ENCODE measurements at regions not wholly inside any gene's neighbourhood (a gene's known extent, or its start where the extent isn't known, plus 50 kb on each side); places are given as distances from the start of the nearest gene placed in this dataset.
"Not testable (repeated sequence)": the region's sequence is repeated elsewhere in the genome, so short reads cannot be mapped to it uniquely, and the experiment has no call there.

DNA sequence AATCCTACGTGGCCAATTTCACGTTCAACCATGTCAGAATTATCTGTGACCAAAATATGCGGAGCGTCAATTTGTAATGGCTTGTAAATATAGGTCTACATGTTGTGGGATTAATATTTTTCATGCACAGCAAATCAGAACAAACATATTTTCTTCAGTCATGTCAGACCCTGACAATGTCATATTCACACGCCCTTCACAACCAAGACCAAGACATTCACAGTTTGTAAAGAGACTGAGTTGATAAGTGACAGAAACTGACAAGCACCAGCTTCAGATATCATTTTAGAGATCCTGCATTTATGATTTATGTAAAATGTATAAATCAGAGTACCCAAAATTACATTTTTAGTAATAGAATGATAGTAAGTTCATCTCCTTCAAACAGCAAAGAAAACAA, 57.3 kb upstream of the NOVA1 start:
- Histone ChIP-seq H3K9me3 (replicated peaks; ENCODE audit: control insufficient read depth, low read depth, low read length) (no peaks in the 10 kb centered on the region), H3K4me1 (ENCODE audit: control insufficient read depth, insufficient read depth, low read length) (no peaks in the 10 kb centered on the region), H3K27me3 (ENCODE audit: control insufficient read depth, insufficient read depth, low read length) (no peaks in the 10 kb centered on the region), H3K27ac (ENCODE audit: low read length) (no peak overlapping the region), H3K36me3 (ENCODE audit: control insufficient read depth, insufficient read depth, low read length) (no peaks in the 10 kb centered on the region), H3K4me3 (ENCODE audit: low read length) (no peak overlapping the region)
- no CpG with 5 or more reads among the region's 5 CpGs for WGBS (ENCODE audit: insufficient coverage)
- no peak for DNase-seq

DNA sequence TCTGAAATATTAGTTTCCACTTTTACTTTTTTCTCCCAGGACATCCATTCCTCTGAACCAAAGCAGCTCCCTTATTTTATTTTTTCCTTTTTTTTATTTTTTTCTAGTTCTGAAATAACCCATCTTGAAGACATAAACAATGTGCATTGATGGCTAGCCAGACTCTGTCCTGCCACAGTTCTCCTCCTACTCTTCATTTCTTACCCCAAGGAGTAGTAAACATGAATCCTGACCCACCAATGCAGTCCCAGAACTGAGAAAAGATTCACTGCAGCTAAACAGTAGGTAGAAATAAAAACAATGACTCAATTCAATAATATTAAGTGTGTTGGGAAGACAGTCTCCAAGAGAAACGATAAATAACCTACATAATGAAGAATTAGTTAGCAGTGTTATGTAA, 65.7 kb upstream of the NOVA1 start:
- WGBS (ENCODE audit: insufficient coverage), result no CpG with 5 or more reads among the region's 1 CpG
- no peaks in the 10 kb centered on the region for H3K9me3 ChIP-seq (replicated peaks; ENCODE audit: control insufficient read depth, low read depth, low read length)
- H3K4me3 ChIP-seq (ENCODE audit: low read length), result no peak overlapping the region
- no peaks in the 10 kb centered on the region for H3K27me3 ChIP-seq (ENCODE audit: control insufficient read depth, insufficient read depth, low read length)
- no peak overlapping the region for H3K27ac ChIP-seq (ENCODE audit: low read length)
- peak; percentile 85 for DNase-seq
- H3K4me1 ChIP-seq (ENCODE audit: control insufficient read depth, insufficient read depth, low read length), result no peaks in the 10 kb centered on the region
- no peaks in the 10 kb centered on the region for H3K36me3 ChIP-seq (ENCODE audit: control insufficient read depth, insufficient read depth, low read length)

DNA sequence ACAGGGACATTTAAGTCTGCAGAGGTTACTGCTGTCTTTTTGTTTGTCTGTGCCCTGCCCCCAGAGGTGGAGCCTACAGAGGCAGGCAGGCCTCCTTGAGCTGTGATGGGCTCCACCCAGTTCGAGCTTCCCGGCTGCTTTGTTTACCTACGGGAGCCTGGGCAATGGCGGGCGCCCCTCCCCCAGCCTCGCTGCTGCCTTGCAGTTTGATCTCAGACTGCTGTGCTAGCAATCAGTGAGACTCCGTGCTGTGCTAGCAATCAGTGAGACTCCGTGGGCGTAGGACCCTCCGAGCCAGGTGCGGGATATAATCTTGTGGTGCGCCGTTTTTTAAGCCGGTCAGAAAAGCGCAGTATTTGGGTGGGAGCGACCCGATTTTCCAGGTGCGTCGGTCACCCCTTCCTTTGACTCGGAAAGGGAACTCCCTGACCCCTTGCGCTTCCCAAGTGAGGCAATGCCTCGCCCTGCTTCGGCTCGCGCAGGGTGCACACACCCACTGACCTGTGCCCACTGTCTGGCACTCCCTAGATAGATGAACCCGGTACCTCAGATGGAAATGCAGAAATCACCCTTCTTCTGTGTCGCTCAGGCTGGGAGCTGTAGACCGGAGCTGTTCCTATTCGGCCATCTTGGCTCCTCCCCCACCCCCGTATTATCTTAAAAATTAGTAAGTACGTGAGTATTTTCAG, 81.0 kb upstream of the NOVA1 start:
- H3K9me3 ChIP-seq (replicated peaks; ENCODE audit: control insufficient read depth, low read depth, low read length); H3K36me3 ChIP-seq (ENCODE audit: control insufficient read depth, insufficient read depth, low read length); DNase-seq; H3K4me1 ChIP-seq (ENCODE audit: control insufficient read depth, insufficient read depth, low read length); H3K27me3 ChIP-seq (ENCODE audit: control insufficient read depth, insufficient read depth, low read length); H3K27ac ChIP-seq (ENCODE audit: low read length); H3K4me3 ChIP-seq (ENCODE audit: low read length): not testable (repeated sequence)
- WGBS (ENCODE audit: insufficient coverage), result 100% methylated on average over 5 of the region's 31 CpGs

DNA sequence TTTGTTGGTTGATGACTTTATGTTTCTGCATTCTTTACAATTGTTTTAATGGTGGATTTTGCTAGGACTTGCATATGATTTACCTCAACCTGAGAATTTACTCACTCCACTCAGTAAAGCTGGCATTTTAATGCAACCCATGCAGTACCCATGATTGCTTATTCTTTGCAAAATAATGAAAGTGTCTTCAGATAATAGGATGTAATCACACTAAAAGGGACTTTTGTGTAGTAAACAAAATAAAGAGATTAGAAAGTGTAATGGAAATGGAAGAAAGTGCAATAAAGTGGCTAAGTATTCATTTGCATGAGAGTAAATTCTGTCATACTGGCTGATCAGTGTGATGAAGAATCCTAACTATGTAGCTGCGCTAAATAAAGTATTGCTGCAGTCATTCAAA, 87.6 kb upstream of the NOVA1 start:
- H3K36me3 ChIP-seq (ENCODE audit: control insufficient read depth, insufficient read depth, low read length), result no peaks in the 10 kb centered on the region
- no peaks in the 10 kb centered on the region for H3K4me1 ChIP-seq (ENCODE audit: control insufficient read depth, insufficient read depth, low read length)
- H3K4me3 ChIP-seq (ENCODE audit: low read length), result no peak overlapping the region
- WGBS (ENCODE audit: insufficient coverage), result no CpG with 5 or more reads among the region's 1 CpG
- H3K27ac ChIP-seq (ENCODE audit: low read length), result no peak overlapping the region
- peaks cover 3% of the 10 kb centered on the region for H3K9me3 ChIP-seq (replicated peaks; ENCODE audit: control insufficient read depth, low read depth, low read length)
- H3K27me3 ChIP-seq (ENCODE audit: control insufficient read depth, insufficient read depth, low read length), result no peaks in the 10 kb centered on the region
- no peak for DNase-seq

DNA sequence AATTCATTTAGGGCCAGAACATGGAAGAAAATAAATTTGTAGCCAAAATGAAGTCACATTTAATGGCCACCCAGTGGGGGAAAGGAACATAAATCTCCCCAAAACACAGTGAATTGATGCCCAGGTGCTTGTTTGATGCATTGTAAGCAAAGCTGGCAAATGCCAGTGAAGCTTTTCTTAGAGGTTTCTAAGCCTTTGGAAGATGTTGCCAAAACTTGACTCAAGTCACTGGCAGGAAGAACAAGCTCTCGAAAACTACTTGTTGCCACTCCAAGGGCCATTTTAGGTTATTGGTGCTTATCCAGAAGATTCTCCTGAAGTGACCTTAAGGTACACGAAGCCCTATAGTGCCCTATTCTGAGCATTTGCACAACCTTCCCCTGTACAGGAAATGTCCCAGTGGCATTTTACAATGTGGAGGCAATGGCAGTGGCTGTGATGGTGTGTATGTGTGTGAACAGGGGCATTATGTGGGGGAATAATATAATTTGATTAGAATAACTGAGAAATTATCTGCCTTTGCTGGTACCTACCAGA, 89.5 kb upstream of the NOVA1 start:
- Histone ChIP-seq H3K27ac (ENCODE audit: low read length) (no peak overlapping the region), H3K9me3 (replicated peaks; ENCODE audit: control insufficient read depth, low read depth, low read length) (no peaks in the 10 kb centered on the region), H3K4me3 (ENCODE audit: low read length) (no peak overlapping the region), H3K4me1 (ENCODE audit: control insufficient read depth, insufficient read depth, low read length) (no peaks in the 10 kb centered on the region), H3K36me3 (ENCODE audit: control insufficient read depth, insufficient read depth, low read length) (no peaks in the 10 kb centered on the region), H3K27me3 (ENCODE audit: control insufficient read depth, insufficient read depth, low read length) (no peaks in the 10 kb centered on the region)
- 71% methylated on average over 1 of the region's 2 CpGs for WGBS (ENCODE audit: insufficient coverage)
- DNase-seq, result no peak

DNA sequence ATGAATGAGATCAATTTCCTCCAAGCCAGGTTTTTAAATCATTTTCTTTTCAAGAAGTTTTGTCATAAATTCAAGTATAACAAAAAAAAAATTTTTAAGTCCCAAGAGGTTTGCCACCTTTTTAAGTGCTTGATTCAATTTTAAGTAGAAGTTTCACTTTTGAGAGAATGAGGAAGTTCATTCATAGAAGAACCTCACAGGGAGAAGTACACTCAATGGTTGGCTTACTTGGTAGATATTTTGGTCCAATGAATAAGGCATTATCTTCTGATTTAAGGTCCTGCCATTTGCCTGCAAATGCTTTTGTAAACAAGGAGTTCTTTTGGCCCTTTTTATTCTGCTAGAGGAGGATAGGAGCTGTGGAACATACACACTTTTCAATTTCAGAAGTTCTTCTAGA, 96.7 kb upstream of the NOVA1 start:
- no peaks in the 10 kb centered on the region for H3K36me3 ChIP-seq (ENCODE audit: control insufficient read depth, insufficient read depth, low read length)
- no peaks in the 10 kb centered on the region for H3K27me3 ChIP-seq (ENCODE audit: control insufficient read depth, insufficient read depth, low read length)
- H3K4me3 ChIP-seq (ENCODE audit: low read length), result no peak overlapping the region
- H3K27ac ChIP-seq (ENCODE audit: low read length), result no peak overlapping the region
- H3K9me3 ChIP-seq (replicated peaks; ENCODE audit: control insufficient read depth, low read depth, low read length), result no peaks in the 10 kb centered on the region
- DNase-seq, result no peak
- H3K4me1 ChIP-seq (ENCODE audit: control insufficient read depth, insufficient read depth, low read length), result no peaks in the 10 kb centered on the region

DNA sequence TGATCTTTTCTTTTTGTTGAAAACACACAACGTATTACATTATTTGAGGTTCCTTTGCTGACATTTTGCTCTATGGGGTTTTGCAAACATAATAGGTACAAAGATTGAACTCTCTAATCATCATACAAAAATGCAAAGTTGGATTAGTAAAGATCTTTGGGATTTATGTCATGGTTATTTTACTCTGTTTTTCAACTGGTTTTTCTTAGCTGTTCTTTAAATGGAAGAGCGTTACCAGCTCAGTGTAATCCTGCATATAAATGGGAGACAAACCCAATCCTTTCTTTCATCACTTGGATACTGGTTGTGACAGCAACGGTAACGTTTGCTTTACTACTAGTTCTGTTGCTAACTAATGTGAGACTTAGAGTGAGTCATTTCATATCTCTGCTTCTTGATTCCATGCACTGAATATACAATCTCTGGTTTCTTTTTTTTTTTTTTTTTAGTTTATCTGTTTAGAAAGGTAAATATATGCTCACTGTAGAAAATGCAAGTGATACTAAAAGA, 104.9 kb upstream of the NOVA1 start:
- no peaks in the 10 kb centered on the region for H3K27me3 ChIP-seq (ENCODE audit: control insufficient read depth, insufficient read depth, low read length)
- no peak for DNase-seq
- no peaks in the 10 kb centered on the region for H3K4me1 ChIP-seq (ENCODE audit: control insufficient read depth, insufficient read depth, low read length)
- no peak overlapping the region for H3K27ac ChIP-seq (ENCODE audit: low read length)
- H3K9me3 ChIP-seq (replicated peaks; ENCODE audit: control insufficient read depth, low read depth, low read length), result no peaks in the 10 kb centered on the region
- H3K4me3 ChIP-seq (ENCODE audit: low read length), result no peak overlapping the region
- no peaks in the 10 kb centered on the region for H3K36me3 ChIP-seq (ENCODE audit: control insufficient read depth, insufficient read depth, low read length)
- no CpG with 5 or more reads among the region's 4 CpGs for WGBS (ENCODE audit: insufficient coverage)

DNA sequence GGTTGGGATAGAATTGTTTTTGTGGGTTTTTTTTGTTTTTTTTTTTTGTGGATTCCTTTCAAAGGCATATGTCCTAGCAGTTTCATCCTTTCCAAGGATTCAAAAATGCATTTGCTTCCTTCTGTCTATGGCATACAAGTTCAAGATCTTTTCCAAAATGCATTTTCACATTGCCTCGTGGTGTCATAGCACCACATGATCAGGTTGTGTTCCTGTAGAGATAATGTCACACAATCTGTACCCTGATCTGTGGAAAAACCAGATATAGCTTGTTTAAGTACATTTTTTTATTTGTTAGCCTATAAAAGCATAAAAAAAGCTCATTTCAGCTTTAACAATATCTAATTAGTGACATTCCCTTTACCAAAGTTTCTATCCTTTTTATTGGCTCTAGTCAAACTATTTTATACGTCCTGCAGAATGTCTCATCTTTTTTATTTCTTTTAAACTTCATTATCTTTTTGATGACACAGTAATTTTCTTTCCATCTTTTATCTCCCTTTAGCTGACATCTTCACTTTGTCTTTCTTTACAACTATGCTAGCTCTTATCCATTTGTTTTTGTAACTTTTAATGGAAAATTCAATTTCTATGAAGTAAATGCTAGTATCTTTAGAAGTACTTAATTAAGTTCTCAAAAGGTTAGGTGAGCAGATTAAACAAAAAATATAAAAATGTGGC, 106.0 kb upstream of the NOVA1 start:
- WGBS (ENCODE audit: insufficient coverage), result no CpG with 5 or more reads among the region's 2 CpGs
- Histone ChIP-seq H3K4me1 (ENCODE audit: control insufficient read depth, insufficient read depth, low read length) (no peaks in the 10 kb centered on the region), H3K36me3 (ENCODE audit: control insufficient read depth, insufficient read depth, low read length) (no peaks in the 10 kb centered on the region), H3K27ac (ENCODE audit: low read length) (no peak overlapping the region), H3K27me3 (ENCODE audit: control insufficient read depth, insufficient read depth, low read length) (no peaks in the 10 kb centered on the region), H3K4me3 (ENCODE audit: low read length) (no peak overlapping the region), H3K9me3 (replicated peaks; ENCODE audit: control insufficient read depth, low read depth, low read length) (no peaks in the 10 kb centered on the region)
- no peak for DNase-seq

DNA sequence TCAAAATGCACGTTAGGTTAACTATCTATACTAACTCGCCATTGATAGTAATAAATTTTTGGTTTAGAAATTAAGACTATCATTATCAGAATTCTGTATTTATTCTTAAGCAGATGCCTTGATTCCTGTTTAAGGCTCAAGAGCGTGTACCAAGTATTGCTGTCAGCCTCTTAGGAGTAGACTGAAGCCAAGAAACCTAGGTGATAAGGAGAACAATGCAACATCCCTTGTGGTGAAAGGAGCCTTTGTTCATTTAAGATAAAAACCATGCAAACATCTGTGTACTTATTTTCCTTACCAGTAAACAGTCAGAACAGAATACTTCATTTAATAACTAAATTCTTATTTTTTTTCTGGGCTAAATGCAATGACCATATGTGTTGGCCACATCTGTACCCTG, 109.4 kb upstream of the NOVA1 start:
- WGBS (ENCODE audit: insufficient coverage), result no CpG with 5 or more reads among the region's 3 CpGs
- no peak overlapping the region for H3K27ac ChIP-seq (ENCODE audit: low read length)
- H3K9me3 ChIP-seq (replicated peaks; ENCODE audit: control insufficient read depth, low read depth, low read length), result no peaks in the 10 kb centered on the region
- no peaks in the 10 kb centered on the region for H3K27me3 ChIP-seq (ENCODE audit: control insufficient read depth, insufficient read depth, low read length)
- no peak for DNase-seq
- no peaks in the 10 kb centered on the region for H3K4me1 ChIP-seq (ENCODE audit: control insufficient read depth, insufficient read depth, low read length)
- H3K4me3 ChIP-seq (ENCODE audit: low read length), result no peak overlapping the region
- H3K36me3 ChIP-seq (ENCODE audit: control insufficient read depth, insufficient read depth, low read length), result no peaks in the 10 kb centered on the region

DNA sequence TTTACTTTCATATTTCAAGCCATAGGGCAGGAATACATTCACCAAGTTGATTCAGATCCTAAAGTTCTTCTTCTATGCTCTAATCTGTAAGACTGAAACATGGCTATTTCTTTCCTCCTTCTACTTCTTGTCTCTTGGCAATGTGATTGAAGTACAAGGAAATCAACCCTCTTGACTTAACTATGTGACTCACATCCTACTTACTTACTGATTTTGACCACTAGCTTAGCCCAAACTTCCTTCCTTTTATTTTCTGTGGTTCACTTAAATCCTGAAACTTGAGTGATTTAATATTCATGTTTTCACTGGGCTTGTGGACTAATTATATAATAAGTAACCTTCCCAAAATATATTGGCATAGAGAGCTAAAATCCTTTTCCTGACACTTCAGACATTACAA, 111.2 kb upstream of the NOVA1 start:
- Histone ChIP-seq H3K4me1 (ENCODE audit: control insufficient read depth, insufficient read depth, low read length) (no peaks in the 10 kb centered on the region), H3K27me3 (ENCODE audit: control insufficient read depth, insufficient read depth, low read length) (no peaks in the 10 kb centered on the region), H3K27ac (ENCODE audit: low read length) (no peak overlapping the region), H3K4me3 (ENCODE audit: low read length) (no peak overlapping the region), H3K9me3 (replicated peaks; ENCODE audit: control insufficient read depth, low read depth, low read length) (no peaks in the 10 kb centered on the region), H3K36me3 (ENCODE audit: control insufficient read depth, insufficient read depth, low read length) (no peaks in the 10 kb centered on the region)
- DNase-seq, result no peak

Data from muscle of leg (tissue), 3 donors.